Liver (tissue), 8 donors: ENCODE measurements at regions not wholly inside any gene's neighbourhood (a gene's known extent, or its start where the extent isn't known, plus 50 kb on each side); places are given as distances from the start of the nearest gene placed in this dataset.

Experiments used
- DNase-seq: peaks from one replicate; pipeline ENCODE4 v3.0.0-alpha.2; 2017; ENCODE audit warnings: low spot score
- H3K27ac ChIP-seq, 2 donors: one replicate each; pipeline ENCODE4 v1.7.0; 2013; ENCODE audit warnings: inconsistent platforms in 2 of 2, low read length in 2 of 2, control low read depth in 1 of 2, low read depth in 1 of 2, mild to moderate bottlenecking in 1 of 2
- H3K27me3 ChIP-seq, 4 donors: one replicate each; pipeline versions ENCODE4 v1.6.1 to v1.7.0; 2013; ENCODE audit warnings: low read length in 3 of 4, inconsistent platforms in 1 of 4, mild to moderate bottlenecking in 1 of 4, moderate library complexity in 1 of 4; ENCODE audit not compliant: control insufficient read depth in 4 of 4, insufficient read depth in 4 of 4
- H3K36me3 ChIP-seq, 4 donors: one replicate each; pipeline versions ENCODE4 v1.6.1 to v1.7.0; 2013; ENCODE audit warnings: low read length in 3 of 4, mild to moderate bottlenecking in 3 of 4, low read depth in 1 of 4, moderate library complexity in 1 of 4; ENCODE audit not compliant: control insufficient read depth in 4 of 4, insufficient read depth in 3 of 4
- H3K4me1 ChIP-seq, 4 donors: one replicate each; pipeline versions ENCODE4 v1.6.1 to v1.7.0; 2013; ENCODE audit warnings: low read length in 3 of 4, mild to moderate bottlenecking in 3 of 4, moderate library complexity in 1 of 4; ENCODE audit not compliant: control insufficient read depth in 4 of 4, insufficient read depth in 4 of 4
- H3K4me3 ChIP-seq, 3 donors: one replicate each; pipeline versions ENCODE4 v1.6.1 to v1.7.0; 2013; ENCODE audit warnings: low read length in 3 of 3, control low read depth in 1 of 3, low read depth in 1 of 3, mild to moderate bottlenecking in 1 of 3
- H3K9ac ChIP-seq, 2 donors: one replicate each; pipeline ENCODE4 v1.7.0; 2013; ENCODE audit warnings: low read length in 2 of 2, mild to moderate bottlenecking in 2 of 2, moderate library complexity in 2 of 2, control low read depth in 1 of 2, low read depth in 1 of 2
- H3K9me3 ChIP-seq, 4 donors: one replicate each; pipeline versions ENCODE4 v1.6.1 to v1.7.0; 2013; ENCODE audit warnings: low read length in 3 of 4; ENCODE audit not compliant: control insufficient read depth in 4 of 4
- CTCF ChIP-seq: fragments of 150-350 bp; IDR thresholded peaks from 2 replicates; pipeline ENCODE4 v1.5.1; 2017; ENCODE audit warnings: improper control_type of control experiment, low read depth, low read length; ENCODE audit not compliant: missing input control
- FOXA1 ChIP-seq: IDR thresholded peaks from 2 replicates; pipeline ENCODE4 v1.6.1; 2016; ENCODE audit warnings: antibody characterized with exemption
- FOXA2 ChIP-seq: IDR thresholded peaks from 2 replicates; pipeline ENCODE4 v1.6.1; 2016; ENCODE audit warnings: antibody characterized with exemption
- HNF4A ChIP-seq, 2 donors: conservative IDR thresholded peaks; 2 replicates each; pipeline ENCODE4 v1.6.1; 2016; ENCODE audit warnings: antibody characterized with exemption in 2 of 2, mild to moderate bottlenecking in 2 of 2
- JUND ChIP-seq, 2 donors: IDR thresholded peaks; 2 replicates each; pipeline ENCODE4 v1.6.1; 2016; ENCODE audit warnings: antibody characterized with exemption in 2 of 2
- NR2F2 ChIP-seq: IDR thresholded peaks from 2 replicates; pipeline ENCODE4 v1.6.1; 2016; ENCODE audit warnings: antibody characterized with exemption
- RAD21 ChIP-seq, 2 donors: IDR thresholded peaks; 2 replicates each; pipeline ENCODE4 v1.6.1; 2016; ENCODE audit warnings: antibody characterized with exemption in 2 of 2, mild to moderate bottlenecking in 2 of 2
- RXRA ChIP-seq, 2 donors: IDR thresholded peaks; 2 replicates each; pipeline ENCODE4 v1.6.1; 2017 to 2018; ENCODE audit warnings: antibody characterized with exemption in 2 of 2, mild to moderate bottlenecking in 1 of 2
- TAF1 ChIP-seq: conservative IDR thresholded peaks from 2 replicates; pipeline ENCODE4 v1.6.1; 2016; ENCODE audit warnings: antibody characterized with exemption, mild to moderate bottlenecking
- YY1 ChIP-seq: IDR thresholded peaks from 2 replicates; pipeline ENCODE4 v1.6.1; 2016; ENCODE audit warnings: antibody characterized with exemption, mild to moderate bottlenecking
- WGBS: extraction: QIAGEN DNeasy Blood & Tissue Kit; methylation state at CpG from one replicate; pipeline ENCODE4 v1.1.7; 2013; 5-methylcytosine and 5-hydroxymethylcytosine counted together
- TF ChIP-seq, protein P1 (sequence below): IDR thresholded peaks from 2 replicates; pipeline ENCODE4 v1.6.1; 2016; ENCODE audit warnings: antibody characterized with exemption
- TF ChIP-seq, protein P2 (sequence below): IDR thresholded peaks from 2 replicates; pipeline ENCODE4 v1.6.1; 2016; ENCODE audit warnings: antibody characterized with exemption
- donor health status: healthy.
- donor health status: healthy.
- donor health status: healthy.
- donor health status: healthy.
- donor health status: healthy.

GRCh38 chr16:63695347-63695746 lies 1426.5 kb downstream of the CDH11 start (continued):
- TF ChIP-seq RAD21 (IDR thresholded peaks at IDR 0.05), result no peak

GRCh38 chr16:63690961-63691360 lies 1430.9 kb downstream of the CDH11 start:
- WGBS, result 71% methylated on average over 7 of the region's 7 CpGs
- Histone ChIP-seq H3K36me3 (no peaks in the 10 kb centered on the region), H3K4me1 (no peaks in the 10 kb centered on the region), H3K4me3 (no peak overlapping the region), H3K27me3 (no peaks in the 10 kb centered on the region), H3K9me3 (peaks cover 0 to 3% (median 0%) of the 10 kb centered on the region in 4 donors), H3K9ac (no peak overlapping the region), H3K27ac (no peak overlapping the region)
- no peak for DNase-seq
- TF ChIP-seq, protein P1, sequence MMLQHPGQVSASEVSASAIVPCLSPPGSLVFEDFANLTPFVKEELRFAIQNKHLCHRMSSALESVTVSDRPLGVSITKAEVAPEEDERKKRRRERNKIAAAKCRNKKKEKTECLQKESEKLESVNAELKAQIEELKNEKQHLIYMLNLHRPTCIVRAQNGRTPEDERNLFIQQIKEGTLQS, result no peak
- TF ChIP-seq JUND (IDR thresholded peaks at IDR 0.05), result no peak
- no peak for TF ChIP-seq CTCF
- TF ChIP-seq YY1, result no peak

GRCh38 chr16:63690267-63690666 lies 1431.6 kb downstream of the CDH11 start:
- Histone ChIP-seq H3K27ac (no peak overlapping the region), H3K9ac (no peak overlapping the region), H3K9me3 (peaks cover 0 to 3% (median 0%) of the 10 kb centered on the region in 4 donors), H3K4me3 (no peak overlapping the region), H3K36me3 (no peaks in the 10 kb centered on the region), H3K4me1 (no peaks in the 10 kb centered on the region), H3K27me3 (no peaks in the 10 kb centered on the region)
- TF ChIP-seq FOXA1, result no peak
- no peak for TF ChIP-seq NR2F2
- TF ChIP-seq YY1, result no peak
- TF ChIP-seq CTCF, result no peak
- WGBS, result 74% methylated on average over 7 of the region's 7 CpGs
- DNase-seq, result no peak

GRCh38 chr16:63689068-63689467 lies 1432.8 kb downstream of the CDH11 start:
- H3K4me3 ChIP-seq, result no peak overlapping the region
- no peak overlapping the region for H3K9ac ChIP-seq
- H3K4me1 ChIP-seq, result no peaks in the 10 kb centered on the region
- H3K27me3 ChIP-seq, result no peaks in the 10 kb centered on the region
- no peak overlapping the region for H3K27ac ChIP-seq
- no peaks in the 10 kb centered on the region for H3K36me3 ChIP-seq
- peaks cover 0 to 3% (median 0%) of the 10 kb centered on the region in 4 donors for H3K9me3 ChIP-seq
- no peak for DNase-seq
- WGBS, result 72% methylated on average over 4 of the region's 4 CpGs
- TF ChIP-seq FOXA2, result no peak
- TF ChIP-seq HNF4A (conservative IDR thresholded peaks at IDR 0.05), result no peak
- TF ChIP-seq, protein P2, sequence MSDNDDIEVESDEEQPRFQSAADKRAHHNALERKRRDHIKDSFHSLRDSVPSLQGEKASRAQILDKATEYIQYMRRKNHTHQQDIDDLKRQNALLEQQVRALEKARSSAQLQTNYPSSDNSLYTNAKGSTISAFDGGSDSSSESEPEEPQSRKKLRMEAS, result no peak
- TF ChIP-seq TAF1, result no peak
- no peak for TF ChIP-seq NR2F2
- no peak for TF ChIP-seq RXRA (IDR thresholded peaks at IDR 0.05)
- TF ChIP-seq CTCF, result no peak
- TF ChIP-seq, protein P1, result no peak
- TF ChIP-seq FOXA1, result no peak
